Upper lobe of right lung (tissue), 1 donor: ENCODE measurements at regions not wholly inside any gene's neighbourhood (a gene's known extent, or its start where the extent isn't known, plus 50 kb on each side); places are given as distances from the start of the nearest gene placed in this dataset.

Source experiments
- ATAC-seq: fragments of 200-7000 bp; cut with Tn5 transposase; one replicate; pipeline ENCODE4 v1.9.1; 2020; ENCODE audit warnings: mild to moderate bottlenecking, moderate library complexity
- DNase-seq: peaks from one replicate; pipeline ENCODE4 v3.0.0-alpha.2; 2020
- H3K27ac ChIP-seq: fragments of 200-600 bp; one replicate; pipeline ENCODE4 v1.8.0; 2022
- H3K27me3 ChIP-seq: fragments of 200-600 bp; one replicate; pipeline ENCODE4 v1.8.0; 2022; ENCODE audit warnings: mild to moderate bottlenecking
- H3K36me3 ChIP-seq: fragments of 200-600 bp; one replicate; pipeline ENCODE4 v1.8.0; 2022
- H3K4me1 ChIP-seq: fragments of 200-600 bp; one replicate; pipeline ENCODE4 v1.8.0; 2022
- H3K4me3 ChIP-seq: fragments of 200-600 bp; one replicate; pipeline ENCODE4 v1.8.0; 2022; ENCODE audit warnings: mild to moderate bottlenecking
- H3K9me3 ChIP-seq: fragments of 200-600 bp; one replicate; pipeline ENCODE4 v1.8.0; 2022
- intact Hi-C: fragments of 100-400 bp; cut with DNase I; formaldehyde crosslinking; loops from one replicate; pipeline ENCODE4 v1.11.0; 2022
- TF ChIP-seq, protein P1 (sequence below): fragments of 200-600 bp; IDR thresholded peaks from one replicate; pipeline ENCODE4 v1.8.0; 2022; ENCODE audit warnings: antibody characterized with exemption
- donor health status: DM: no; HTN: yes; CAD: no; lungs with severe emphysema.

DNA sequence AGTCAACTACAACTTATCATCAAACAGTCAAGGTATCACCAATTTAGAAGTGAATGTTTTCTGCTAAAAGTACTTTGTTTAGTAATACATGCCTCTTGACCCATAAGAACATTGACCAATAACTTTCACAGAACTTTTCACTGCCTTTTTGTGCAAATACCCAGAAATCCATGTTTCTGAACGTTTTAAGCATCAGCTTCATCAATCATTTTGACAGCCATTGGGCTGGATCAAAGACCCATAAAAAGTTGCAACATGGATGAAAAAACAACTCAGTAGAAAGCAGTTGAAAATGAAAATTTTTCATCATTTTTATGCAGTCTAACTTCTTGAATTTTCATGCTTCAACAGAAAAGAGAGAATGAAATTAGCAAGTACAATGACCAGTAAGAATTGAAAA lies 466.7 kb downstream of the TRAM1L1 start:
- no peaks in the 10 kb centered on the region for H3K4me1 ChIP-seq
- H3K9me3 ChIP-seq, result no peaks in the 10 kb centered on the region
- TF ChIP-seq, protein P1, sequence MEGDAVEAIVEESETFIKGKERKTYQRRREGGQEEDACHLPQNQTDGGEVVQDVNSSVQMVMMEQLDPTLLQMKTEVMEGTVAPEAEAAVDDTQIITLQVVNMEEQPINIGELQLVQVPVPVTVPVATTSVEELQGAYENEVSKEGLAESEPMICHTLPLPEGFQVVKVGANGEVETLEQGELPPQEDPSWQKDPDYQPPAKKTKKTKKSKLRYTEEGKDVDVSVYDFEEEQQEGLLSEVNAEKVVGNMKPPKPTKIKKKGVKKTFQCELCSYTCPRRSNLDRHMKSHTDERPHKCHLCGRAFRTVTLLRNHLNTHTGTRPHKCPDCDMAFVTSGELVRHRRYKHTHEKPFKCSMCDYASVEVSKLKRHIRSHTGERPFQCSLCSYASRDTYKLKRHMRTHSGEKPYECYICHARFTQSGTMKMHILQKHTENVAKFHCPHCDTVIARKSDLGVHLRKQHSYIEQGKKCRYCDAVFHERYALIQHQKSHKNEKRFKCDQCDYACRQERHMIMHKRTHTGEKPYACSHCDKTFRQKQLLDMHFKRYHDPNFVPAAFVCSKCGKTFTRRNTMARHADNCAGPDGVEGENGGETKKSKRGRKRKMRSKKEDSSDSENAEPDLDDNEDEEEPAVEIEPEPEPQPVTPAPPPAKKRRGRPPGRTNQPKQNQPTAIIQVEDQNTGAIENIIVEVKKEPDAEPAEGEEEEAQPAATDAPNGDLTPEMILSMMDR, result no peak

DNA sequence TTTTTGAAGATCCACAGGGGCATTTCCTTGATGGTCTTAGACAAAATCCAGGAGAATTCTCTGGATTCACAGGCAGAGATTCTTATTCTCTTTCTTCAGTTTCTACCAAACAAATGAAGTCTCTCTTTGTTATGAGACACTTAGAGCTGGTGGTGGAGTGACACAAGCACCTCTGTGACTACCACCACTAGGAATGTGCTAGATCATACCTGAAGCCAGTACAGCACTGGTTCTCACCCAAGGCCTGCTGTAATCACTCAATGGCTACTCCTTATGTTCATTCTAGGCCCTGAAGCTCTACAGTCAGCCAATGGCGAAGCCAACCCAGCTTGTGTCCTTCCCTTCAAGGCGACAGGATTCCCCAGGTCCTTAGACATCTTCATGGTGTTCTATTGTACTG lies 482.3 kb downstream of the TRAM1L1 start:
- TF ChIP-seq, protein P1, result no peak
- H3K27me3 ChIP-seq, result no peaks in the 10 kb centered on the region
- intact Hi-C loops, result no loop called here
- no peaks in the 10 kb centered on the region for H3K9me3 ChIP-seq
- DNase-seq (no peak), ATAC-seq (peak; percentile 17)
- H3K4me1 ChIP-seq, result no peaks in the 10 kb centered on the region
- no peak overlapping the region for H3K4me3 ChIP-seq
- no peak overlapping the region for H3K27ac ChIP-seq
- H3K36me3 ChIP-seq, result no peaks in the 10 kb centered on the region

More for the DNA sequence above, 466.7 kb downstream of the TRAM1L1 start:
- H3K4me3 ChIP-seq, result no peak overlapping the region
- no peaks in the 10 kb centered on the region for H3K27me3 ChIP-seq
- intact Hi-C loops, result no loop called here
- H3K27ac ChIP-seq, result no peak overlapping the region
- H3K36me3 ChIP-seq, result no peaks in the 10 kb centered on the region
- ATAC-seq (no peak), DNase-seq (no peak)

DNA sequence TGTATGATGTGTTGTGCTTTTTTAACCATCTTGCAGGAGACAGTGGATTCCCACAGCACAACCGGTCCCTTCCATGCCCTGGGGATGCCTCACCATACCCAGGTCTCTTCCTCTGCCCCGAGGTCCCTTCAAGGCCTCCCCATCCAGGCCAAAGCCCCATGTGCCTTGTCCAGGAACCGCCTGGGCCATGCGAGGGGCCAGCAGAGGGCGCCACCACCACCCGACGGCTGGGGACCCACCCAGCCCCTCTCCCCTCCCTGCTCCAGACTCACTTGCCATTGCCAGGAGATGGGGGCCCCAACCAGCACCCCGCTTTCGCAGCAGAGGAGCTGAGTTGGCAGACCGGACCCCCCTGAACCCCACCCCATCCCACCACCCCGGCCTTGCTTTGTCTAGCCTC lies 485.5 kb downstream of the TRAM1L1 start:
- no peak overlapping the region for H3K4me3 ChIP-seq
- no peak for DNase-seq
- H3K36me3 ChIP-seq, result no peaks in the 10 kb centered on the region
- intact Hi-C loops, result no loop called here
- H3K9me3 ChIP-seq, result no peaks in the 10 kb centered on the region
- TF ChIP-seq, protein P1, result no peak
- H3K27ac ChIP-seq, result no peak overlapping the region
- ATAC-seq, result peak; percentile 37
- no peaks in the 10 kb centered on the region for H3K27me3 ChIP-seq
- H3K4me1 ChIP-seq, result no peaks in the 10 kb centered on the region

DNA sequence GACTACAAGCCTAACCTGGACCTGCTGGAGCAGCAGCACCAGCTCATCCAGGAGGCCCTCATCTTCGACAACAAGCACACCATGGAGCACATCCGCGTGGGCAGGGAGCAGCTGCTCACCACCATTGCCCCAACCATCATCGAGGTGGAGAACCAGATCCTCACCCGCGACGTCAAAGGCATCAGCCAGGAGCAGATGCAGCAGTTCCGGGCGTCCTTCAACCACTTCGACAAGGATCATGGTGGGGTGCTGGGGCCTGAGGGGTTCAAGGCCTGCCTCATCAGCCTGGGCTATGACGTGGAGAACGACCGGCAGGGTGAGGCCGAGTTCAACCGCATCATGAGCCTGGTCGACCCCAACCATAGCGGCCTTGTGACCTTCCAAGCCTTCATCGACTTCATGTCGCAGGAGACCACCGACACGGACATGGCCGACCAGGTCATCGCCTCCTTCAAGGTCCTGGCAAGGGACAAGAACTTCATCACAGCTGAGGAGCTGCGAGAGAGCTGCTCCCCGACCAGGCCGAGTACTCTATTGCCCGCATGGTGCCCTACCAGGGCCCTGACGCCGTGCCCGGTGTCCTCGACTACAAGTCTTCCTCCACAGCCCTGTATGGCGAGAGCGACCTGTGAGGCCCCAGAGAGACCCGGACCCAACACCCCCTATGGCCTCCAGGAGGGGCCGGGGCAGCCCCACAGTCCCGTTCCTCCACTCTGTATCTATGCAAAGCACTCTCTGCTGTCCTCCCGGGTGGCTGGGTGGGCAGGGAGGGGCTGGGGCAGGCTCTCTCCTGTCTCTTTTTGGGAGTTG lies 486.2 kb downstream of the TRAM1L1 start:
- H3K4me1 ChIP-seq, result no peaks in the 10 kb centered on the region
- H3K9me3 ChIP-seq, result no peaks in the 10 kb centered on the region
- ATAC-seq, result peak; percentile 39
- DNase-seq, result no peak
- TF ChIP-seq, protein P1, result no peak
- H3K27ac ChIP-seq, result no peak overlapping the region
- no peaks in the 10 kb centered on the region for H3K36me3 ChIP-seq
- intact Hi-C loops, result no loop called here
- H3K27me3 ChIP-seq, result no peaks in the 10 kb centered on the region
- H3K4me3 ChIP-seq, result no peak overlapping the region

DNA sequence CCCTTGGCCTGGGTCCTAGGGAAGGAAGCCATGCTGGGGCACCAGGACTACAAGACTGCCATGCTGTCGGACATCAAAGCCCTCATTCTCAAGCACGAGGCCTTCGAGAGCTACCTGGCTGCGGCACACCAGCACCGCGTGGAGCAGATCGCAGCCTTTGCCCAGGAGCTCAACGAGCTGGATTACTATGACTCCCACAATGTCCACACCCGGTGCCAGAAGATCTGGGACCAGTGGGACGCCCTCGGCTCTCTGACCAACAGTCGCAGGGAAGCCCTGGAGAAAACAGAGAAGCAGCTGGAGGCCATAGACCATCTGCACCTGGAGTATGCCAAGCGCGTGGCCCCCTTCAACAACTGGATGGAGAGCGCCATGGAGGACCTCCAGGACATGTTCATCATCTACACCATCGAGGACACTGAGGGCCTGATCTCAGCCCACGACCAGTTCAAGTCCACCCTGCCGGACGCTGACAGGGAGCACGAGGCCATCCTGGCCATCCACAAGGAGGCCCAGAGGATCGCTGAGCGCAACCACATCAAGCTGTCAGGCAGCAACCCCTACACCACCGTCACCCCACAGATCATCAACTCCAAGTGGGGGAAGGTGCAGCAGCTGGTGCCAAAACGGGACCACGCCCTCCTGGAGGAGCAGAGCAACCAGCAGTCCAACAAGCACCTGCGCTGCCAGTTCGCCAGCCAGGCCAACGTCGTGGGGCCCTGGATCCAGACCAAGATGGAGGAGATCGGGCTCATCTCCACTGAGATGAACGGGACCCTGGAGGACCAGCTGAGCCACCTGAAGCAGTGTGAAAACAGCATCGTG lies 487.0 kb downstream of the TRAM1L1 start:
- ATAC-seq (peak; percentile 23), DNase-seq (no peak)
- Histone ChIP-seq H3K4me1 (no peaks in the 10 kb centered on the region), H3K36me3 (no peaks in the 10 kb centered on the region), H3K4me3 (no peak overlapping the region), H3K9me3 (no peaks in the 10 kb centered on the region), H3K27me3 (no peaks in the 10 kb centered on the region), H3K27ac (no peak overlapping the region)
- intact Hi-C loops, result no loop called here
- TF ChIP-seq, protein P1, result no peak
